Psoas muscle (tissue), 7 donors: ENCODE measurements at regions not wholly inside any gene's neighbourhood (a gene's known extent, or its start where the extent isn't known, plus 50 kb on each side); places are given as distances from the start of the nearest gene placed in this dataset.
A peak's percentile ranks its signal among the peaks of the same experiment; 100 is the strongest.

Experiments
- ATAC-seq, 4 donors: fragments of 200-7000 bp; cut with Tn5 transposase; one replicate each; pipeline ENCODE4 v1.9.1; 2020; ENCODE audit warnings: moderate library complexity in 3 of 4, mild to moderate bottlenecking in 2 of 4
- DNase-seq, 2 donors: peaks; one replicate each; pipeline ENCODE4 v3.0.0-alpha.2; 2020
- H3K27ac ChIP-seq: fragments of 200-600 bp; one replicate; pipeline ENCODE4 v1.8.0; 2022
- H3K27me3 ChIP-seq, 3 donors: fragments of 200-600 bp in 1 of 3; one replicate each; pipeline versions ENCODE4 v1.6.1 to v1.8.0; 2013 to 2022; ENCODE audit warnings: low read length in 2 of 3, mild to moderate bottlenecking in 2 of 3, moderate library complexity in 1 of 3; ENCODE audit not compliant: insufficient read depth in 3 of 3
- H3K36me3 ChIP-seq, 2 donors: fragments of 200-600 bp in 1 of 2; one replicate each; pipeline versions ENCODE4 v1.6.1 to v1.8.0; 2013 to 2022; ENCODE audit warnings: low read depth in 1 of 2, mild to moderate bottlenecking in 1 of 2, moderate library complexity in 1 of 2; ENCODE audit not compliant: insufficient read depth in 1 of 2
- H3K4me1 ChIP-seq: fragments of 200-600 bp; one replicate; pipeline ENCODE4 v1.8.0; 2022
- H3K4me3 ChIP-seq: fragments of 200-600 bp; one replicate; pipeline ENCODE4 v1.8.0; 2022; ENCODE audit warnings: mild to moderate bottlenecking
- H3K9me3 ChIP-seq: fragments of 200-600 bp; one replicate; pipeline ENCODE4 v1.8.0; 2022
- CTCF ChIP-seq: fragments of 200-600 bp; IDR thresholded peaks from one replicate; pipeline ENCODE4 v1.8.0; 2022; ENCODE audit warnings: antibody characterized with exemption
- WGBS, 3 donors: extraction: QIAGEN DNeasy Blood & Tissue Kit; methylation state at CpG; one replicate each; pipeline versions ENCODE4 v1.1.6 to v1.1.7; 2013; 5-methylcytosine and 5-hydroxymethylcytosine counted together
- intact Hi-C, 2 donors: fragments of 100-400 bp; cut with DNase I; formaldehyde crosslinking; loops; one replicate each; pipeline versions ENCODE4 v1.11.0 to v1.14.2; 2022
- donor health status: healthy with polysubstance abuse.
- donor health status: DM: no; HTN: no; CAD: no; lungs with moderate emphysema.
- donor health status: Bipolar disorder and iron deficiency.
- donor health status: healthy.
- donor health status: DM: yes; HTN: yes; CAD: no.
- donor health status: DM: no; HTN: no; CAD: no.
- donor health status: DM: yes; HTN: yes; CAD: no.

GRCh38 chr7:1361756-1362125 is 97.5 kb downstream of the MICALL2 start:
- no peaks in the 10 kb centered on the region for H3K9me3 ChIP-seq
- 28 to 30% (median 29%) methylated on average over 13 of the region's 13 CpGs for WGBS, 3 donors
- DNase-seq = peak in 1 of 2 donors; percentile 19
- ATAC-seq = no peak
- H3K4me1 ChIP-seq = no peaks in the 10 kb centered on the region
- TF ChIP-seq CTCF = no peak
- no peaks in the 10 kb centered on the region for H3K36me3 ChIP-seq
- H3K27me3 ChIP-seq = peaks cover 0 to 76% (median 23%) of the 10 kb centered on the region in 3 donors
- no peak overlapping the region for H3K27ac ChIP-seq
- H3K4me3 ChIP-seq = no peak overlapping the region
- intact Hi-C loops = no loop called here

GRCh38 chr7:1362301-1362700 is 97.0 kb downstream of the MICALL2 start:
- no peak for TF ChIP-seq CTCF
- 58 to 65% (median 59%) methylated on average over 12 of the region's 12 CpGs for WGBS, 3 donors
- peak in 1 of 2 donors; percentile 23 for DNase-seq
- no peak for ATAC-seq
- no peaks in the 10 kb centered on the region for H3K4me1 ChIP-seq
- H3K4me3 ChIP-seq = no peak overlapping the region
- peaks cover 0 to 78% (median 28%) of the 10 kb centered on the region in 3 donors for H3K27me3 ChIP-seq
- no peaks in the 10 kb centered on the region for H3K36me3 ChIP-seq
- no peak overlapping the region for H3K27ac ChIP-seq
- H3K9me3 ChIP-seq = no peaks in the 10 kb centered on the region
- intact Hi-C loops = no loop called here

GRCh38 chr7:1364068-1364905 is 95.0 kb downstream of the MICALL2 start:
- no peaks in the 10 kb centered on the region for H3K36me3 ChIP-seq
- DNase-seq = no peak
- H3K9me3 ChIP-seq = no peaks in the 10 kb centered on the region
- ATAC-seq = no peak
- no peaks in the 10 kb centered on the region for H3K4me1 ChIP-seq
- H3K27me3 ChIP-seq = peaks cover 0 to 83% (median 35%) of the 10 kb centered on the region in 3 donors
- intact Hi-C loops = no loop called here
- TF ChIP-seq CTCF = no peak
- no peak overlapping the region for H3K4me3 ChIP-seq
- WGBS, 3 donors = 62 to 64% (median 63%) methylated on average over 34 to 36 of the region's 36 CpGs
- H3K27ac ChIP-seq = no peak overlapping the region

- H3K36me3 ChIP-seq = no peaks in the 10 kb centered on the region
- no peak for TF ChIP-seq CTCF
- H3K27ac ChIP-seq = no peak overlapping the region
- DNase-seq = no peak
- intact Hi-C loops = no loop called here
- H3K27me3 ChIP-seq = peaks cover 0 to 82% (median 37%) of the 10 kb centered on the region in 3 donors
- H3K9me3 ChIP-seq = no peaks in the 10 kb centered on the region
- no peak overlapping the region for H3K4me3 ChIP-seq
- 78 to 85% (median 79%) methylated on average over 13 of the region's 13 CpGs for WGBS, 3 donors
- H3K4me1 ChIP-seq = no peaks in the 10 kb centered on the region
- no peak for ATAC-seq
Observed at GRCh38 chr7:1364906-1365570, 94.2 kb downstream of the MICALL2 start.
